Nephron (organoid): ENCODE measurements at regions not wholly inside any gene's neighbourhood (a gene's known extent, or its start where the extent isn't known, plus 50 kb on each side); places are given as distances from the start of the nearest gene placed in this dataset.
"Not testable (repeated sequence)": the region's sequence is repeated elsewhere in the genome, so short reads cannot be mapped to it uniquely, and the experiment has no call there.

ENCODE experiments used
- H3K27ac Mint-ChIP-seq, 3 experiments: 2 replicates each; pipeline ENCODE4 v1.8.0; 2020; ENCODE audit warnings: mixed read lengths in 3 of 3, mild to moderate bottlenecking in 2 of 3, moderate library complexity in 1 of 3
- H3K27me3 Mint-ChIP-seq: 2 replicates; pipeline ENCODE4 v1.8.0; 2021; ENCODE audit warnings: low read depth, mild to moderate bottlenecking, moderate library complexity, mixed read lengths
- H3K36me3 Mint-ChIP-seq: 2 replicates; pipeline ENCODE4 v1.8.0; 2020; ENCODE audit warnings: low read depth, mixed read lengths
- H3K4me1 Mint-ChIP-seq: 2 replicates; pipeline ENCODE4 v1.8.0; 2020; ENCODE audit warnings: mixed read lengths
- H3K4me3 Mint-ChIP-seq, 3 experiments: 2 replicates each; pipeline ENCODE4 v1.8.0; 2020; ENCODE audit warnings: mild to moderate bottlenecking in 3 of 3, mixed read lengths in 3 of 3, moderate library complexity in 2 of 3
- H3K9me3 Mint-ChIP-seq: 2 replicates; pipeline ENCODE4 v1.8.0; 2020; ENCODE audit warnings: mixed read lengths
- CTCF ChIP-seq, 3 experiments: fragments of 200-600 bp; sonication (generic); IDR thresholded peaks; one replicate each; pipeline ENCODE4 v1.5.0; 2021; ENCODE audit warnings: antibody characterized with exemption in 3 of 3; ENCODE audit not compliant: unreplicated experiment in 3 of 3

GRCh38 chr5:167414611-167415010 lies 876.8 kb upstream of the WWC1 start:
- TF ChIP-seq CTCF (IDR thresholded peaks at IDR 0.05; ENCODE audit: unreplicated experiment in 3 of 3) = no peak
- Mint-ChIP-seq H3K9me3 (no peaks in the 10 kb centered on the region), H3K27ac (no peak overlapping the region), H3K4me1 (no peaks in the 10 kb centered on the region), H3K36me3 (no peaks in the 10 kb centered on the region), H3K27me3 (peaks cover 7% of the 10 kb centered on the region), H3K4me3 (no peak overlapping the region)

GRCh38 chr5:167415779-167416746 lies 875.4 kb upstream of the WWC1 start:
- TF ChIP-seq CTCF (IDR thresholded peaks at IDR 0.05; ENCODE audit: unreplicated experiment in 3 of 3) = no peak
- H3K9me3 Mint-ChIP-seq = no peaks in the 10 kb centered on the region
- H3K27me3 Mint-ChIP-seq = peaks cover 7% of the 10 kb centered on the region
- no peak overlapping the region for H3K27ac Mint-ChIP-seq
- no peaks in the 10 kb centered on the region for H3K36me3 Mint-ChIP-seq
- H3K4me1 Mint-ChIP-seq = no peaks in the 10 kb centered on the region
- no peak overlapping the region for H3K4me3 Mint-ChIP-seq

- H3K4me1 Mint-ChIP-seq = no peaks in the 10 kb centered on the region
- H3K27ac Mint-ChIP-seq = no peak overlapping the region
- H3K36me3 Mint-ChIP-seq = no peaks in the 10 kb centered on the region
- H3K9me3 Mint-ChIP-seq = no peaks in the 10 kb centered on the region
- no peak overlapping the region for H3K4me3 Mint-ChIP-seq
- TF ChIP-seq CTCF (IDR thresholded peaks at IDR 0.05; ENCODE audit: unreplicated experiment in 3 of 3) = no peak
- peaks cover 7% of the 10 kb centered on the region for H3K27me3 Mint-ChIP-seq
These were observed 873.8 kb upstream of the WWC1 start for GRCh38 chr5:167417662-167418061.

GRCh38 chr5:167425161-167425560 lies 866.3 kb upstream of the WWC1 start:
- no peaks in the 10 kb centered on the region for H3K9me3 Mint-ChIP-seq

GRCh38 chr5:167426501-167426900 lies 864.9 kb upstream of the WWC1 start:
- H3K4me3 Mint-ChIP-seq = no peak overlapping the region
- H3K27ac Mint-ChIP-seq = no peak overlapping the region
- H3K36me3 Mint-ChIP-seq = no peaks in the 10 kb centered on the region
- H3K9me3 Mint-ChIP-seq = no peaks in the 10 kb centered on the region
- no peak for TF ChIP-seq CTCF (IDR thresholded peaks at IDR 0.05; ENCODE audit: unreplicated experiment in 3 of 3)
- H3K4me1 Mint-ChIP-seq = no peaks in the 10 kb centered on the region
- H3K27me3 Mint-ChIP-seq = no peaks in the 10 kb centered on the region

More at GRCh38 chr5:167425161-167425560, 866.3 kb upstream of the WWC1 start:
- no peak for TF ChIP-seq CTCF (IDR thresholded peaks at IDR 0.05; ENCODE audit: unreplicated experiment in 3 of 3)
- Mint-ChIP-seq H3K4me1 (no peaks in the 10 kb centered on the region), H3K36me3 (no peaks in the 10 kb centered on the region), H3K4me3 (no peak overlapping the region), H3K27me3 (no peaks in the 10 kb centered on the region), H3K27ac (no peak overlapping the region)

GRCh38 chr5:167427641-167428040 lies 863.8 kb upstream of the WWC1 start:
- H3K27ac Mint-ChIP-seq, H3K4me3 Mint-ChIP-seq, H3K4me1 Mint-ChIP-seq, H3K27me3 Mint-ChIP-seq, H3K36me3 Mint-ChIP-seq, H3K9me3 Mint-ChIP-seq: not testable (repeated sequence)
